Stimulated activated CD8-positive, alpha-beta memory T cell treated with anti-CD3 and anti-CD28 coated beads, Interleukin-15, amount 100 ng/mL, for 48 hours (primary cell): ENCODE measurements at regions not wholly inside any gene's neighbourhood (a gene's known extent, or its start where the extent isn't known, plus 50 kb on each side); places are given as distances from the start of the nearest gene placed in this dataset.
"Not testable (repeated sequence)": the region's sequence is repeated elsewhere in the genome, so short reads cannot be mapped to it uniquely, and the experiment has no call there.

Source experiments
- DNase-seq, 2 donors: peaks; one replicate each; pipeline ENCODE4 v3.0.0-alpha.2; 2020; ENCODE audit warnings: low read depth in 2 of 2

DNA sequence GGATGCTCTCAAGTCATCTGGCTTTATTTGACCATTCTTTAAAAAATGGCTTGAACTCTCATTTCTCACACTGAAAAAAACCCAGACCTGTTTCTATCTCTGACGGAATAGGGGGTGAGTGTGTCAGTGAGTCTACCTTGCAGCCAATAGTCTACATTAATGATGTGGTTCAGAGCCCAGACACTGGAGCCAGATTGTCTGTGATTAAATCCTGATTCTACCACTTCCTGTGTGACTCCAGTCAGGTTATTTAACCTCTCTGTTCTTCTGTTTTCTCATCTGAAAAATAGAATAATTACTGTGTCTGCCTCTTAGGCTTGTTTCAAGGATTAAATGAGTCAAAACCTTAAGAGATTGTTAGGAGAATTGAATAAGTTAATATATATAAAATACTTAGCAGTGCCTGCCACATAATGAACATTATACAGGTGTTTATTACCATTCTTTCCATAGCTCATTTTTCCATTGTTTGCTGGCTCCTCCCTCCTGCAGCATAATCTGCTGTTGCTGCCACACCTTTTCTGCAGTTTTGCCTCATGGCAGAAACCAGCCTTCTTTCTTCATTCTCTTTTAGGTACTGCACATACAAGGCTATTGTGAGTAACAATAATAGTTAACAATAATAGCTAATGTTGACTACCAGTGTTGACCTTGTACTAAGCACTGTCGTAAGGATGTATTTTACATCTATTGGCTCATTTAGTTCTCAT, 157.6 kb upstream of the IVNS1ABP start:
- DNase-seq, result no peak

DNA sequence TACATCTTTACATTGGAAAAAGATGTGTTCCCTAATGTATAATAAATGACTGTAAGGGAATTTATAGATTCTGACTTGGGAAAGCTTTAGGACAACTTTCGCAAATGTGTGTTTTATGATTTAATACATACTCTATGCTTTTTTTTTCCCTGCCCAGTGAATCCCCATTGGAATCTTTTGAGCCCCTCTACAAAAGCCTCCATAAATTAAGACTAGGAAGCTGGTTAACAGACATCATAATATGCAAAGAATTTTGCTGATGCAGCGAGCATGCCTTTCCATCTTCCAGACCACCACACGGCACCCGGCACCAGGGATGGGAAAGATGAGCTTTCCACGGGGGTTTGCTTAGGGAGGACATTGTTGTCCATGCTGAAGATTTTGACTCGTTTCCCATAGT, 156.1 kb upstream of the IVNS1ABP start:
- no peak for DNase-seq

DNA sequence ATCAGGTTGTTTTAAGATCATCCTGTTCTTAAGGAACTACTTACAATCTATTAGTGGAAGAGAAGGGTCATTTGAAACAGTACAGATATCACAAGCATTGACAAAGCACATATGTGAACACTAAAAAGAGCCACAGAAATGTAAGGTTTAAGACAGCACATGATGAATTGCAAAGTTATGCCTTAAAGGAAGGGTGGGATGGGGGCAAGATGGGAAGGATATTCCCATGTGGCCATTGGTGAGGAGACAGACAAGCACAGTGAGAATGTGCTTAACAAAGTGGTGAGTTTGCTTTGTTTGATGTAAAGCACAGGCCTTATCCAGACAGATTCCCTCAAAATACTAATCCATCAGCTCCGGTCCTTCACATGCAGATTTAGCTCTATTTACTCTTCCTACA, 151.6 kb upstream of the IVNS1ABP start:
- DNase-seq, result no peak

DNA sequence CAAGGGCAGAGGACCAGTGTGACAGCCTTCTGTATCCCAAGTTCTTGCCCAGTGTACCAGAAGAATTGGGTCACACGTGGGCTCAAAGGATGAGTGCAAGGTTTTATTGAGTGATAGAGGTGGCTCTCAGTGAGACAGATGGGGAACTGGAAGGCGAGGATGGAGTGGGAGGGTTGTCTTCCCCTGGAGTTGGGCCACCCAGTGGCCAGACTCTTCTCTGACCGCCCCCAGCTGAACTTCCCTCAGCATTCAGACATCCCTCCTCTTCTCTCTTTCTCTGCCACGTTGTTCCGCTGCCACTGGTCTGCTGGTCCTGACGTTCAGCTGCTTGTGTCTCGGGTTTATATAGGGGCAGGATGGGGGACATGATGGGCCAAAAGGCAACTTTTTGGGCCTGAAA, 150.1 kb upstream of the IVNS1ABP start:
- no peak for DNase-seq

DNA sequence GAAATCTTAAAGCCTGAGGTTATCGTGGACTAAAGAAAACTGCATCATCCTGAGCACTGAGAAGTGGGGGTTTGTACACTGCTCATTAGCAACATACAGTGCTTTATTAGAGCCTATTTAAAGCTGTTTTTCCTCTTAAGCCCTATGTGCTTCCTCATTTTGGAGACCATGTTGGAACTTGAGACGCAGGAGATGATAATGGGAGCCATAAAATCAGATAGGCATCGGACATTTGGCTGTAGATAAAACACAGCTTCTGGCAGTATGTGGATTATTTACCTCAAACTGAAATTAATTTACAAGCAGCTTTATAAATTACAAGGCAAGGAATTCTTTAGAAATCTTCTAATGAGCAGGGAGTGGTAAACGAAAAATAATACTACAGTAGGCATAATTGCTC, 147.7 kb upstream of the IVNS1ABP start:
- DNase-seq, result no peak

DNA sequence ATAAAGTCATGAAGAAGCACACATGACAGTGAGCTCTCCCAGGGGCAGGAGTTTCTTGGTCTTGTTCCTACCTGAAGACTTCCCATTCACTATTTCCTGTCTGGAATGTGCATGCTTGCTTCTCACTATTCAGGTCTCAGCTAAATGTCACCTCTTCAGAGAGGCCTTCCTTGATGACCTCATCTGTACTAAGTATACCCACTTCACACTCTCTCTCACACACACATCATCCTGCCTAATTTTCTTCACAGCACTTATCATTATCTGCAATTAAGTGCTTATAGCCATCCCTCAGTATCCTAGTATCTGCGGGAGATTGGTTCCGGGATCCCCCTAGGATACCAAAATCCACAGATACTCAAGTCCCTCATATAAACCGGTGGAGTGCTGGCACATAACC, 146.4 kb upstream of the IVNS1ABP start:
- no peak for DNase-seq

DNA sequence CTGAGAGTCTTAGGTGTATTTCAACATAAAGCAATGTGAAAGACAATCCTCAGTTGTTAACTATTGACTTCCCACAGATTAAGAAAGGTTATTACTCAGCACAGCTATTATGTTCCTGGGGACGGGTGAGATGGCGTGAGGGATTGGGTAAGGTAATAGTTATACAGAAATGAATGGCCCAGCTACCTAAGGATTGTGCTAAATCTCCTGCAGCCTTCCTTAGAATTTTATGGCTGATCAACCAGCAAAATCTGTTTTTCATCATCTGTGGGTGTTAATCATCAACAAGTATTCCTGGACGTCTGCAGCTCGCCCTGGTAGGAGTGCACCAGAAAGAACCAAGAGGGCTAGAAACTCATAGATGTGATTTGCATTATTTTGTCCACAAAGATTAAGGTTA, 146.0 kb upstream of the IVNS1ABP start:
- DNase-seq, result no peak

DNA sequence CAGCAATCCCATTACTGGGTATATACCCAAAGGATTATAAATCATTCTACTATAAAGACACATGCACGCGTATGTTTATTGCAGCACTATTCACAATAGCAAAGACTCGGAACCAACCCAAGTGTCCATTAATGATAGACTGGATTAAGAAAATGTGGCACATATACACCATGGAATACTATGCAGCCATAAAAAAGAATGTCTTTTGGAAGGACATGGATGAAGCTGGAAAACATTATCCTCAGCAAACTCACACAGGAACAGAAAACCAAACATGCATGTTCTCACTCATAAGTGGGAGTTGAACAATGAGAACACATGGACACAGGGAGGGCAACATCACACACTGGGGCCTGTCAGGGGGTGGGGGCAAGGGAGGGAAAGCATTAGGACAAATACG, 143.7 kb upstream of the IVNS1ABP start:
- not testable (repeated sequence) for DNase-seq

DNA sequence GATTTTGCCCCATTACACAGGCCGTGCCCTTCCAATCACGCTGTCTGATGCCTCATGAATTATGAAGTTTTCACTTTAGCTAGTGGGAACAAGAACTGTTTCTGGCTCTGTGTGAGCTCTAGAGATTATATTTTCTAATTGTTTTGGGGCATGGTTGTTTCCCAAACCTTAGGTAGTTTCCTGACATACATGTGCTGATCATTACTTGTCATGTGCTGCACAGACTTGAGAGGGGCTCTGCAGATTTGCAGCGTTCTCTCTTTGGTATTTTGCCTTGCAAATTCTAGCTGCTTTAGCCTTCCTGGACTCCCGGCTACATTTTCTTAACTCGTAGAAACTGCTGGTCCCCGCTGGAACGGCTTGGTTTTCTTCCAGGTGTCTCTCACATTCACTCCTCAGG, 142.1 kb upstream of the IVNS1ABP start:
- DNase-seq, result no peak

DNA sequence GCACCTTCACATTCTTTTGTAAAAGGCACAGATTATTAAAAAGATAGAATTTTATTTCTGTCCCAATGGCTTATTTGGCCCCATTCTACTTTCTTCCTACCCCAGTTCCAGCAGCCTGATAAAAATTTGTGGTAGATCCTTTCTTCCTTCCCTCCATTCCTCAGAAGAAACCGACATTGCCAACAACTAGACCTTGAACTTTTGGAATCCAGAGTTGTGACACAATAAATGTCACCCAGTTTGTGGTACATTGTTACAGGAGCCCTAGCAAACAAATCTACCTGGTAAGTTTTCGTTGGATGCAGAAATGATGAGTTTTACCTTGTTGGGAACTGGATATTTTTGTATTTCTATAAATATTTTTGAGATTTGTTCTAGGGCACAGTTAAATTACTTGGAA, 141.6 kb upstream of the IVNS1ABP start:
- DNase-seq, result no peak

DNA sequence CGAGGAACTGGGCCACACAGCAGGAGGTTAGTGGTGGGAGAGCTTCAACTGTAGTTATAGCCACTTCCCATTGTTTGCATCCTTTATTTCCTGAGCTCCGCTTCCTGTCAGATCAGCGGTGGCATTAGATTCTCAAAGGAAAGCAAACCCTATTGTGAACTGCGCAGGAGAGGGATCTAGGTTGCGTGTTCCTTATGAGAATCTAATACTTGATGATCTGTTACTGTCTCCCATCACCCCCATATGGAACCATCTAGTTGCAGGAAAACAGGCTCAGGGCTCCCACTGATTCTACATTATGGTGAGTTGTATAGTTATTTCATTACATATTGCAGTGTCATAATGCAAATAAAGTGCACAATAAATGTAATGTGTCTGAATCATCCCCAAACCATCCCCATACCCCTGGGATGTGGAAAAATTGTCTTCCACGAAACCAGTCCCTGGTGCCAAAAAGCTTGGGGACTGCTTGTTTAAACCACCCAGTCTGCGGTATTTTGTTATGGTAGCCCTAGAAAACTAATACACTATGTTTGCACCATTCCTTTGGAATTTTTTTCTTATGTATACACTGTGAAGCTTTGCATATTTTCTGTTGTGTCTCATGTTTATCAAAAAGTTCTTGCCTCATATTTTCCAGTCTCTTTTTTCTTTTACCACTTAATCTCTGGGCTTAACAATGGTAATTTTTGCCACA, 136.6 kb upstream of the IVNS1ABP start:
- no peak for DNase-seq

DNA sequence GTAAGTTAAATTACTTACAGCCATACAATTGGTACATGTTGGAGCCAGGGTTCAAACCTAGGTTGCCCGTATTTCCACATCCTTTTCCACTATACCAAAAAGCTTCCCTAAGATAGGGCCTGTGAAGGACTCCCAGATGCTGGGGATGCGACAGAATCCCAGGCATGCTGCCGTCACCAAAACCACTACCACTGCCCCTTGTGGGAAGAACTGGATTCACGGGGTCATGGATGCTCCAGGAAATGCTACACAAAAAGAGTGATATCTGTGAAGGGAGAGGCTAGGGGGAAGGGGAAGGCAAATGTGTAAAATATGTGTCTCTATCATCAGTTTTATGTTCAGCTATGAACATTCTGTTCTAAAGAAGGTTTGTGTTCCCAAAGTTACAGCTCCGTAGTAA, 133.9 kb upstream of the IVNS1ABP start:
- no peak for DNase-seq

DNA sequence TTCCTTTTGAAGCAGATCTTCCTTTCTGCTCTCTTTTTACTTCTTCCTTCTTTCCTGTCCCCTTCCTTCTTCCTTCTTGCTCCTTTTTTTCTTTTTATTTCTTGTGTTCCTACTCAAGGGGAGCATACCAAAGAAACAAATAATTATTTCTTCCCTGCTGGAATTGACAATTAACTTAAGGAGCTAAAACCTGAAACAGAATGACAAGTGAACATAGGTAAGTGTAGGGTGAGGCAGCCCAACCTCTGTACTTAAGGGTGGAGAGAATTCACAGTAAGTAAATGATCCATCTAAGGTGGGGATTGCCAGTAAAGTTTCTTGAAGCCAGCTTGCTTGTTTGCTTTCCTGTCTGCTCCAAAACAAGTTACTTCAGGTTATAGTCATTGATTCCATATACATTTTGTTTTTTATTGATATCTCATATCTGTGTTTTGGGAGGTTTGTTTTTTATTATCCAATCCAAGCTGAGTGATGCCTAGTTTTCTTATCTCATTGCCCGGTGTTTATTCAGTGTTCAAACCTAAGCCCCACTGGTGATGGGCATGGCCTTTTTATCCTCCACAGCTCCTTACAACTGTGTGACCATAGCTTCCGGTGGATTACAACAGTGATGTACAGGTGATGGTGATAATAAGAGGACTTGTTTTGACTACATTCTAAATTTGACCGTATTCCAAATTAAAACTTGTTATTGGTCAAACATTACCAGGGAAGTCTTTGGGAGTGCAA, 133.2 kb upstream of the IVNS1ABP start:
- DNase-seq, result no peak

DNA sequence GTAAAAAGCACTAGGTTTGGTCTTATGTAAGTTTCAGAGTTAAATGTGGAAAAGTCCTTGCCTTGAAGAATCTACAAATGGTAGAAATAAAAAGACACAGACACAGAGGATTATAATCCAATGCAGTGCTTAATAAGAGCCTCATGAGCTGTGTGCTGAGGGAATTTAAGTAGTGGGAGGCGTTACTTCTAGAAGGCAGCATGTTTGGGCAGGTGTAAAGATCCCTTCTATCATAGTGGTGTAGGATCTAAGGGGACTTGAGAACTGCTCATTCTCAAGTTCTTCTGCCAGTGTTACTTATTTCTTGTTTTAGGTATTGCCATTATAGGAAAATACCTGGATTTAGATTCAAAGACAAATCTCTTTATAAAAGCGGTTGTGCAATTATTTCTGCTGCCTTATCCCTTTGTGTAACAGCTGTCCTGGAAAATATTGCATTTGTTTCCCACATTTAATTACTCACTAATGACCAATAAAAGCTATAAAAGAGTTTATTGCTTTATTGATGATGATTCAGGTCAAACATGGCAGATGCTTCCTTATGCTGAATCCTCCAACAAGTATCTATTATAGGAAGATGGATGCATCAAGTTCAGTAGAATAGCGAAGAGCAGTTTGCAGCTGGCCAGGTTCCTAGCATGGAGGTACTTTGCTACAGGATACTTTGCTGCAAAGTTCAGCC, 132.5 kb upstream of the IVNS1ABP start:
- no peak for DNase-seq

DNA sequence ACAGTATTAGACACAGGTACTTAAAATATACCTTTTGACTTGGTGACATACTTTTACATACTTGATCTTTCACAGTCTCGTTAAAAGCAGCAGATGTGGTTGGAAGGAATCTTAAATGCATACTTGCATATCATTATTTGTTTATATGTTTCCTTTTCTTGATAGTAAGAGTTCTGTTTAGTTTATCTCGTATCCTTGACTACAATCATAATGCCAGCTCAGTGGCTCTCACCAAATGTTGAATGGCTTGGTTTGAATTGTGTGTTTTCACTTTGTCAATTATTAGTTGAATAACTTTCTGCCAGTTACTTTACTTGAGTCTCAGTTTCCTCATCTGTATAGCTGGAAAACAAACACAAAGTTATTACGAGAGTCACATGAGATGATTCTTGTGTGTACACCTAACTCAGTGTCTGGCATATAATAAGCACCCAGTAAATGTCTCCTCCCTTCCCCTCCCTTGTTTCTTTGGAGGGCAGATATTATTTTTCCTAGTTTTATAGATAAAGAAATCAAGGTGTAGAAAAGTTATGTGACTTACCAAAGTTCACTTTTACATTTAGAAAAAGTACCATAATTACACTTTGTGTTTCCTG, 131.6 kb upstream of the IVNS1ABP start:
- DNase-seq, result no peak

DNA sequence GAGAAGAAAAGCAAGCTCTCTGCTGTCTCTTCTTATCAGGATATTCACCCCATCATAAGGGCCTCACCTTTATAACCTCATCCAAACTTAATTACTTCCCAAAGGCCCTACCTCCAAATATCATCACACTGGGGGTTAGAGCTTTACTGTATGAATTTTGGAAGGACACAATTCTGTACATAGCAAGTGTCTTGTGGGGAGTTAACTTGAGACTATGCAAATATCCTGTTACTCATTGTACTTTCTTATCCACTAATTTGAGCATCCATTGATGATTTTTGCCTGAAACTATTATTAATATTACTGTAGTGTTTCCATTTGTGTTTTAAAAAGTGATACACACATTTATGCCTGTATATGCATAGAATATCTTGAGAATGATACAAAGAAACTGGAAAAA, 129.1 kb upstream of the IVNS1ABP start:
- no peak for DNase-seq

DNA sequence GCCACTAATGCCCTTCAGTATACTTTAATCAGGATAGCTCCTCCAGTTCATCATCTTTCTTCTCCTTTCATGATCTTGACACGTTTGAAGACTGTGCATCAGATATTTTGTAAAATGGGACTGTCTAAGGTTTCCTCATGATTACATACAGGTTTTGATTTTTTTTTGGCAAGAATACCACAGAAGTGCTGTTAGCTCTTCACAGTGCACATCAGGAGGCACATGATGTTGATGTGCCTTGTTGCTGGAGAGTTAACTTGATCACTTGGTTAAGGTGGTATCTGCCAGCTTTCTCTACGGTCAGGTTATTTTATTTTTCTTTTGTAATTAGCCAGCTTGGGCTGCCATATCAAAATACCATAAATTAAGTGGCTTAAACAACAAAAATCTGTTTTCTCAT, 128.6 kb upstream of the IVNS1ABP start:
- no peak for DNase-seq

DNA sequence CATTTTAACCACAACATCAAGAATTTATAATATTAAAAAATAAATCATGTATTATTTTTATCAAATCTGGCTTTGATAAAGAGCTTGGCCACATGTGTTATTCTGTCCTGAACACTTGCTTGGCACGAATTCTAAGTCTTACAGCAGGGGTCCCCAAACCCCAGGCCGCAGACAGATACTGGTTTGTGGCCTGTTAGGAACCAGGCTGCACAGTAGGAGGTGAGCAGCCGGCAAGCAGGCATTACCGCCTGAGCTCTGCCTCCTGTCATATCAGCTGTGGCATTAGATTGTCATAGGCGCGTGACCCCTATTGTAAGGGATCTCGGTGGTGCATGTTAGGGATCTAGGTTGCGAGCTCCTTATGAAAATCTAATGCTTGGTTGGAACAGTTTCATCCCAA, 127.6 kb upstream of the IVNS1ABP start:
- no peak for DNase-seq

DNA sequence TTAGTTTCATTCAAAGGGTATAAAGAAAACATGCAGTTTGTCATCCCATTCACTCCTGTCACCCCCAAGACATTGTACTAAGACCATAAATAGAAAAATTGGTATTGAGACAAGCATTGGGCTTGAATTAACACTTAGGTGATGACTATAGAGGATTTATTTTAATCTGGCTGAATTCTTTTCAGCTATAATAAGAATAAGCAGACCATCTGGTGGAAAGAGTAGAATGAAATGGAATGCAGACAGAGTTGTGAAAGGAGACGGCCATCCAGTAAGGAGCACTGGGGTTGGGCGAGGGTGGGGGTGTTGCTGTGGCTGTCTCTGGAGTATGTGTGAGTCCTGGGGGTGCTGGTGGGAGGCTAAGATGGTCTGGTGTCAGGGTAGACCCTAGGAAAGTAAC, 125.0 kb upstream of the IVNS1ABP start:
- DNase-seq, result no peak

DNA sequence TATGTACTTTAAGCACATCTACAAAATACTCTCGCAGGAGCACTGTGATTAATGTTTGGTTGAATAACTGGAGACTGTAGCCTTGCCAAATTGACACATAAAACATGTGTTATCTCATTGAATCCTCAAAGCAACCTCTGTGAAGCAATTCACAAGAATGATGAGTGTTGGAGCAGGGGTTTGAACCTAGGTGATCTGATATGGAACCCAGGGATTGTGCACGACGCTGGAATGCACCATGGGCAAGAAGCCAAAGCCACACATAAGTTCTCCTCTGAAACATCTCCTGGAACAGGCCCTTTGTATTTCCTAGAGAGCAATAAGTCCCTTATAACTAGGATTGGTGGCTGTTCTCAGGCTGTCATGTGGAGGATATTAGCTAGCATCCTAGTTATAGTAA, 124.6 kb upstream of the IVNS1ABP start:
- no peak for DNase-seq

DNA sequence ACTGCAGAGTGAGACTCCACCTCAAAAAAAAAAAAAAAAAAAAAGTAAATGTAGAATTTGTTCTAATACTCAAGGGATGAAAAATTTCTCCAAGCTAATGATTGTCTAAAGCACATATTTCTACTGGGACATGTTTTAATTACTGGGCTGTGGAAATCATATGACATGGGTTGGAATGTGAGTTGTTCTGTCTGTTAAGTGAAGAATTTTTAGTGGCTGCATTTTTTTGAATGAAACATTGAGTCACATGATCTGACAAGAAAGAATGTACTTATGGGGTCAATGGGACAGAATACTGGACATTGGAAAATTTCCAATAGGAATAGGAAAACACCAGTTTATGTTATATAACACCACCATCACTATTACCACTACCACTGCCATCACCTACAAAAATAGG, 123.8 kb upstream of the IVNS1ABP start:
- no peak for DNase-seq
